Vagina (tissue), 2 donors: ENCODE measurements at regions not wholly inside any gene's neighbourhood (a gene's known extent, or its start where the extent isn't known, plus 50 kb on each side); places are given as distances from the start of the nearest gene placed in this dataset.

Source experiments
- POLR2A ChIP-seq, 2 donors: fragments of 450-650 bp; IDR thresholded peaks; one replicate each; pipeline ENCODE4 v1.6.1; 2017; ENCODE audit warnings: antibody characterized with exemption in 2 of 2, mild to moderate bottlenecking in 2 of 2, moderate library complexity in 2 of 2
- TF ChIP-seq, protein P1 (sequence below), 3 experiments: fragments of 450-650 bp in 2 of 3; fragments of 200-600 bp in 1 of 3; sonication (generic) in 1 of 3; IDR thresholded peaks; one replicate each; pipeline ENCODE4 v1.5.1; 2017 to 2019; ENCODE audit warnings: antibody characterized with exemption in 3 of 3, mild to moderate bottlenecking in 2 of 3, moderate library complexity in 2 of 3

DNA sequence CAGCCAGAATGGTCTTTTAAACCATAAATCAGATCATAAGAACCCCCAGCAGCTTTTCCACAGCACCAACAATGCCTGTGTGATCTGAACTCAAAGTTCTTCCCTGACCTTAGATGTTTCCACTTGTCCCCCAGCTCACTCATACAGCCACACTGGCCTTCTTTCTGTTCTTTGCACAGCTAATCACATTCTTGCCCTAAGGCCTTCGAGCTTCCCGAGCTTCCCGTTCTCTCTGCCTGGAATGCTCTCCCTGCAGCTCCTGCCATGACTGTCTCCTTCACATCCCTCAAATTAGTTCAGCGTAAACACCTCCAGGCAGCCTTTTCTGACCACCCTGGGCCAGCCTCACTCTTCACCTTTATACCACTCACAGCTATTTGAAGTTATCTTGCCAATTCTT lies 166.8 kb upstream of the NFE2L3 start:
- TF ChIP-seq, protein P1, sequence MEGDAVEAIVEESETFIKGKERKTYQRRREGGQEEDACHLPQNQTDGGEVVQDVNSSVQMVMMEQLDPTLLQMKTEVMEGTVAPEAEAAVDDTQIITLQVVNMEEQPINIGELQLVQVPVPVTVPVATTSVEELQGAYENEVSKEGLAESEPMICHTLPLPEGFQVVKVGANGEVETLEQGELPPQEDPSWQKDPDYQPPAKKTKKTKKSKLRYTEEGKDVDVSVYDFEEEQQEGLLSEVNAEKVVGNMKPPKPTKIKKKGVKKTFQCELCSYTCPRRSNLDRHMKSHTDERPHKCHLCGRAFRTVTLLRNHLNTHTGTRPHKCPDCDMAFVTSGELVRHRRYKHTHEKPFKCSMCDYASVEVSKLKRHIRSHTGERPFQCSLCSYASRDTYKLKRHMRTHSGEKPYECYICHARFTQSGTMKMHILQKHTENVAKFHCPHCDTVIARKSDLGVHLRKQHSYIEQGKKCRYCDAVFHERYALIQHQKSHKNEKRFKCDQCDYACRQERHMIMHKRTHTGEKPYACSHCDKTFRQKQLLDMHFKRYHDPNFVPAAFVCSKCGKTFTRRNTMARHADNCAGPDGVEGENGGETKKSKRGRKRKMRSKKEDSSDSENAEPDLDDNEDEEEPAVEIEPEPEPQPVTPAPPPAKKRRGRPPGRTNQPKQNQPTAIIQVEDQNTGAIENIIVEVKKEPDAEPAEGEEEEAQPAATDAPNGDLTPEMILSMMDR (IDR thresholded peaks at IDR 0.05): no peak
- no peak for TF ChIP-seq POLR2A (IDR thresholded peaks at IDR 0.05)
